ENCODE measurements at regions not wholly inside any gene's neighbourhood (a gene's known extent, or its start where the extent isn't known, plus 50 kb on each side); places are given as distances from the start of the nearest gene placed in this dataset.
"Not testable (repeated sequence)": the region's sequence is repeated elsewhere in the genome, so short reads cannot be mapped to it uniquely, and the experiment has no call there.

DNA sequence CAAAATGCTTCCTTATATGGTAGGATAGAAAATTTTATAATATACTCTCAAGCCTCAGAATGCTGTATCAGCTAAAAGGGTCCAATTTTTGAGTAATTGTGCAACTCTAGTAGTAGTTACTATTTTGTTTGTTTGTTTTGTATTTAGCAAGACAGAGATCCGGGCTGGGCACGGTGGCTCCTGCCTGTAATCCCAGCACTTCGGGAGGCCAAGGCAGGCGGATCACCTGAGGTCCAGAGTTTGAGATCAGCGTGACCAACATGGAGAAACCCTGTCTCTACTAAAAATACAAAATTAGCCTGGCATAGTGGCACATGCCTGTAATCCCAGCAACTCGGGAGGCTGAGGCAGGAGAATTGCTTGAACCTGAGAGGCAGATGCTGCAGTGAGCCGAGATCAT, 216.8 kb upstream of the CT83 start:
- not testable (repeated sequence) for TF ChIP-seq SUZ12 (IDR thresholded peaks at IDR 0.05; ENCODE audit: extremely low read depth, insufficient read depth, insufficient read length); YY1 (IDR thresholded peaks at IDR 0.05; ENCODE audit: insufficient read depth, insufficient read length); ZNF274 (IDR thresholded peaks at IDR 0.05; ENCODE audit: low read depth, low read length)
